HCT116 (cell line): ENCODE measurements at regions not wholly inside any gene's neighbourhood (a gene's known extent, or its start where the extent isn't known, plus 50 kb on each side); places are given as distances from the start of the nearest gene placed in this dataset.

Experiments used
- ATAC-seq: fragments of 200-7000 bp; cut with Tn5 transposase; 2 replicates; pipeline ENCODE4 v1.9.1; 2020; ENCODE audit warnings: mild to moderate bottlenecking, moderate library complexity
- BruUV-seq: library from RNA; stranded (reverse); fragments of 400-500 nt; replicated peaks from 2 replicates; lab custom pipeline; 2021; lab: Mats Ljungman, UMichigan
- CTCF ChIA-PET: fragments of 300-600 bp; sonication (Branson Sonifier 250); formaldehyde crosslinking; loops from one replicate; lab custom pipeline; 2021; ENCODE audit warnings: antibody characterized with exemption; lab: Charles Lee
- POLR2A ChIA-PET: fragments of 300-600, 350-600 bp; sonication (Branson Sonifier 250); formaldehyde crosslinking; loops from one replicate; lab custom pipeline; 2021; ENCODE audit warnings: antibody characterized with exemption; lab: Charles Lee
- RAD21 ChIA-PET, 2 experiments: fragments of 300-600 bp; sonication (Branson Sonifier 250); formaldehyde crosslinking; loops; one replicate each; lab custom pipeline; 2023; ENCODE audit warnings: low total read pairs in 2 of 2; ENCODE audit not compliant: uncharacterized antibody in 2 of 2, unreplicated experiment in 2 of 2, low non-redundant PET in 1 of 2; lab: Charles Lee
- DNase-seq: peaks from one replicate; pipeline ENCODE4 v3.0.0-alpha.2; 2010; ENCODE audit warnings: low read depth, low spot score
- H2AFZ ChIP-seq: fragments of 200-600 bp; shearing (Covaris generic), sonication (generic); 2 replicates; pipeline ENCODE4 v1.6.1; 2017; ENCODE audit warnings: low read depth, mixed run types, mixed read lengths, antibody characterized with exemption, low read length; ENCODE audit not compliant: poor library complexity, severe bottlenecking
- H3K27ac ChIP-seq: 2 replicates; pipeline ENCODE4 v1.5.1; 2012; ENCODE audit warnings: low read depth, low read length
- H3K27me3 ChIP-seq: fragments of 200-600 bp; sonication (generic); 2 replicates; pipeline ENCODE4 v1.6.1; 2016; ENCODE audit warnings: mixed run types, low read length, mixed read lengths; ENCODE audit not compliant: insufficient read depth
- H3K36me3 ChIP-seq, 2 experiments: fragments of 200-500 bp in 1 of 2; fragments of 200-600 bp in 1 of 2; sonication (Bioruptor generic) in 1 of 2; sonication (generic) in 1 of 2; 2 replicates each; pipeline versions ENCODE4 v1.5.1 to v1.6.1; 2014 to 2016; ENCODE audit warnings: low read length in 2 of 2, inconsistent platforms in 1 of 2, mixed read lengths in 1 of 2, mixed run types in 1 of 2; ENCODE audit not compliant: insufficient read depth in 2 of 2, control insufficient read depth in 1 of 2
- H3K4me1 ChIP-seq, 2 experiments: fragments of 200-600 bp in 1 of 2; sonication (generic) in 1 of 2; 2 replicates each; pipeline versions ENCODE4 v1.5.1 to v1.6.1; 2012 to 2017; ENCODE audit warnings: low read length in 2 of 2, inconsistent platforms in 1 of 2, mild to moderate bottlenecking in 1 of 2, mixed read lengths in 1 of 2, mixed run types in 1 of 2, moderate library complexity in 1 of 2; ENCODE audit not compliant: insufficient read depth in 2 of 2, control insufficient read depth in 1 of 2
- H3K4me2 ChIP-seq: fragments of 200-600 bp; sonication (generic); 2 replicates; pipeline ENCODE4 v1.6.1; 2017; ENCODE audit warnings: mixed run types, low read length, mixed read lengths
- H3K4me3 ChIP-seq, 2 experiments: fragments of 200-600 bp in 1 of 2; sonication (generic) in 1 of 2; replicated peaks in 1 of 2; 2 replicates each; pipeline ENCODE4 v1.5.1; 2011 to 2016; ENCODE audit warnings: low read length in 2 of 2, control low read depth in 1 of 2, low read depth in 1 of 2, mild to moderate bottlenecking in 1 of 2, mixed read lengths in 1 of 2, mixed run types in 1 of 2
- H3K79me2 ChIP-seq: fragments of 200-600 bp; sonication (generic); 2 replicates; pipeline ENCODE4 v1.6.1; 2017; ENCODE audit warnings: mild to moderate bottlenecking, mixed run types, low read length, moderate library complexity, mixed read lengths; ENCODE audit not compliant: insufficient read depth
- H3K9ac ChIP-seq: fragments of 200-600 bp; sonication (generic); 2 replicates; pipeline ENCODE4 v1.6.1; 2016; ENCODE audit warnings: low read length, mixed read lengths
- H3K9me2 ChIP-seq: fragments of 200-600 bp; sonication (generic), shearing (Covaris generic); 2 replicates; pipeline ENCODE4 v1.6.1; 2017; ENCODE audit warnings: mixed run types, mild to moderate bottlenecking, moderate library complexity; ENCODE audit not compliant: insufficient read depth
- H3K9me3 ChIP-seq, 2 experiments: fragments of 200-500 bp in 1 of 2; fragments of 200-600 bp in 1 of 2; sonication (Bioruptor generic) in 1 of 2; sonication (generic) in 1 of 2; 2 replicates each; pipeline ENCODE4 v1.6.1; 2014 to 2017; ENCODE audit warnings: low read length in 2 of 2, mixed read lengths in 2 of 2, inconsistent platforms in 1 of 2, low read depth in 1 of 2, mild to moderate bottlenecking in 1 of 2, mixed run types in 1 of 2, moderate library complexity in 1 of 2; ENCODE audit not compliant: control insufficient read depth in 1 of 2, insufficient read depth in 1 of 2
- H4K20me1 ChIP-seq: fragments of 200-600 bp; sonication (generic), shearing (Covaris generic); 2 replicates; pipeline ENCODE4 v1.6.1; 2017; ENCODE audit warnings: mixed run types, mild to moderate bottlenecking, moderate library complexity; ENCODE audit not compliant: insufficient read depth
- ATF3 ChIP-seq: IDR thresholded peaks from 2 replicates; pipeline ENCODE4 v1.6.1; 2012
- CBX3 ChIP-seq: IDR thresholded peaks from 2 replicates; pipeline ENCODE4 v1.6.1; 2012; ENCODE audit warnings: low read depth
- CEBPB ChIP-seq: IDR thresholded peaks from 2 replicates; pipeline ENCODE4 v1.6.1; 2012; ENCODE audit warnings: low read depth
- EGR1 ChIP-seq: IDR thresholded peaks from 2 replicates; pipeline ENCODE4 v1.6.1; 2012; ENCODE audit warnings: low read depth
- EZH2phosphoT487 ChIP-seq: fragments of 200-600 bp; IDR thresholded peaks from 2 replicates; pipeline ENCODE4 v1.6.1; 2018; ENCODE audit warnings: antibody characterized with exemption, borderline replicate concordance
- JUND ChIP-seq: IDR thresholded peaks from 2 replicates; pipeline ENCODE4 v1.6.1; 2012
- MAX ChIP-seq: IDR thresholded peaks from 2 replicates; pipeline ENCODE4 v1.6.1; 2012
- POLR2A ChIP-seq: IDR thresholded peaks from 2 replicates; pipeline ENCODE4 v1.7.0; 2011; ENCODE audit warnings: borderline replicate concordance; ENCODE audit not compliant: insufficient read depth, insufficient read length; ENCODE audit errors: extremely low read depth
- POLR2AphosphoS5 ChIP-seq: IDR thresholded peaks from 2 replicates; pipeline ENCODE4 v1.6.1; 2011; ENCODE audit warnings: mild to moderate bottlenecking, low read depth, low read length, moderate library complexity
- REST ChIP-seq: IDR thresholded peaks from 2 replicates; pipeline ENCODE4 v1.6.1; 2012; ENCODE audit warnings: low read depth
- SP1 ChIP-seq: IDR thresholded peaks from 2 replicates; pipeline ENCODE4 v1.6.1; 2012; ENCODE audit warnings: low read depth
- SRF ChIP-seq: IDR thresholded peaks from 2 replicates; pipeline ENCODE4 v1.6.1; 2012; ENCODE audit warnings: low read depth
- TCF7L2 ChIP-seq: IDR thresholded peaks from 2 replicates; pipeline ENCODE4 v1.7.0; 2011; ENCODE audit warnings: borderline replicate concordance, inconsistent platforms; ENCODE audit not compliant: insufficient read depth, insufficient read length; ENCODE audit errors: extremely low read depth
- YY1 ChIP-seq: IDR thresholded peaks from 2 replicates; pipeline ENCODE4 v1.6.1; 2011; ENCODE audit warnings: low read length, low read depth, moderate library complexity, mild to moderate bottlenecking; ENCODE audit not compliant: insufficient replicate concordance; ENCODE audit errors: extremely low read depth
- ZFX ChIP-seq: fragments of 450-650 bp; IDR thresholded peaks from 2 replicates; pipeline ENCODE4 v1.6.1; 2017
- ZNF274 ChIP-seq: fragments of 200-500 bp; sonication (Bioruptor generic); IDR thresholded peaks from 2 replicates; pipeline ENCODE4 v1.6.1; 2014; ENCODE audit warnings: mild to moderate bottlenecking, low read depth, low read length, inconsistent platforms
- intact Hi-C: fragments of 100-400 bp; cut with micrococcal nuclease; formaldehyde crosslinking; loops from 2 replicates; pipeline ENCODE4 v1.10.0; 2022

DNA sequence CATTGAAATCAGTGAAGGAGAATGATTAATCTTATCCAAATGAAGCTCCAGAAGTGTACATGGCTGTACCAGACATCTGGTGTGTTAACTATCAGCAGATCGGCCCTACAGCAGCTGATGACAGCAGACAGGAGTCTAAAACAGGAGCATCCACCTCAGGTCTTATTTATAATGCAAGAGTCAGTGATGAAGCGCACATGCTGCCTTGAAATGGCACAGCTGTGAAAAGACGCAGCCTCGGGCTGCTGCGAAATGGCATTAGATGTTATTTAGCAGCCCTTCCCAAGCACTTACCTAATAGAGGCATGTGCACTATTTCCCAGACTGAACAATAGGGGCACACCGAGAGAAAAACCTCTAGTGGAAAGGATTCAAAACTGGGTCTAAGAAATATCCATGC, 472.3 kb upstream of the CBLB start (continued):
- no peak for TF ChIP-seq MAX
- TF ChIP-seq EGR1 = no peak
- no peak for TF ChIP-seq ATF3
- no peak for TF ChIP-seq ZNF274
- no peak for TF ChIP-seq POLR2A
- TF ChIP-seq, all 23 proteins: peak for 0

DNA sequence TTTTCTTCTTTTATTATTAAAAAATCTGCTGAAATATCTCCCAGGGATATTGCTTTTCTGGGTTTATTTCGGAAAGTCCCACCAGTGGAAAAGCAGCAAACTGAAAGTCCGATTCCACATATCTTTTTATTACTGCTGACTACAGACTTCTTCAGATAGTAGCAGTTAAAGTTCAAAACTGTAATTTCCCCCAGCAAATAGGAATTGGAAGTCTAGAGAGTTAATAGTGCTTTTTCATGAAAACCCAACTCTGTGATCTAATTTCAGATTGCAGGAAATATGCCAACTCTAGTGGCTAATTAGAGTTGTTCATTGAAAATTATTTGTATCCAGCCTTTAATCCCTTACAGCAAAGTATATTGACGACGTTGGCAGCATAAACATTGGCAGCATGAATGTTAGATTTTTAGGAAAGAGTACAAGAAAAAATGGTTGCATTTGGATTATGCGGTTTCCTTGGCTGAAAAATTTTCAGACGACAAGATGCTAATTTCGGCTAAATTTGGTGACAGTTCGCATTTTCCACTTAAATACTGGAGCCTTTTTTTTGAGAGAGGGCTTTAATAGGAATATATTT, 472.9 kb upstream of the CBLB start:
- Histone ChIP-seq H3K9me3 (no peaks in the 10 kb centered on the region), H4K20me1 (no peaks in the 10 kb centered on the region), H2AFZ (peak overlapping the region; percentile 53), H3K36me3 (no peaks in the 10 kb centered on the region), H3K4me1 (peaks cover 0 to 10% of the 10 kb centered on the region in 2 experiments; a peak in 1 of 4 replicates), H3K4me3 (no peak overlapping the region), H3K79me2 (no peaks in the 10 kb centered on the region), H3K27ac (no peak overlapping the region), H3K9me2 (no peaks in the 10 kb centered on the region), H3K9ac (no peak overlapping the region), H3K4me2 (no peak overlapping the region), H3K27me3 (no peaks in the 10 kb centered on the region)
- no TSS peak for BruUV-seq
- ChIA-PET CTCF (no interaction called here), RAD21 (no interaction called here), POLR2A (no interaction called here)
- TF ChIP-seq EZH2phosphoT487 = no peak
- ATAC-seq (no peak), DNase-seq (no peak)
- intact Hi-C loops = no loop called here

GRCh38 chr3:106342386-106342785, 473.6 kb upstream of the CBLB start:
- Histone ChIP-seq H3K36me3 (no peaks in the 10 kb centered on the region), H3K79me2 (no peaks in the 10 kb centered on the region), H3K4me2 (no peak overlapping the region), H3K9ac (no peak overlapping the region), H3K9me2 (no peaks in the 10 kb centered on the region), H3K4me1 (peaks cover 0 to 4% of the 10 kb centered on the region in 2 experiments; a peak in 1 of 4 replicates), H3K27ac (no peak overlapping the region), H3K4me3 (no peak overlapping the region), H4K20me1 (no peaks in the 10 kb centered on the region), H3K27me3 (no peaks in the 10 kb centered on the region), H3K9me3 (no peaks in the 10 kb centered on the region), H2AFZ (no peak overlapping the region)
- ChIA-PET RAD21 (no interaction called here), POLR2A (no interaction called here), CTCF (no interaction called here)
- DNase-seq = no peak
- BruUV-seq = no TSS peak
- intact Hi-C loops = no loop called here
- ATAC-seq = no peak
- TF ChIP-seq SP1 = no peak
- no peak for TF ChIP-seq YY1
- TF ChIP-seq CEBPB = no peak
- no peak for TF ChIP-seq EZH2phosphoT487
- no peak for TF ChIP-seq ZFX
- no peak for TF ChIP-seq ZNF274
- TF ChIP-seq MAX = no peak
- TF ChIP-seq CBX3 = no peak
- no peak for TF ChIP-seq JUND
- no peak for TF ChIP-seq SRF
- TF ChIP-seq POLR2AphosphoS5 = no peak
- no peak for TF ChIP-seq REST
- no peak for TF ChIP-seq TCF7L2
